A549 (cell line): ENCODE measurements at regions not wholly inside any gene's neighbourhood (a gene's known extent, or its start where the extent isn't known, plus 50 kb on each side); places are given as distances from the start of the nearest gene placed in this dataset.

Source experiments
- ATAC-seq, 2 experiments: fragments of 200-7000 bp in 1 of 2; fragments of >200 bp in 1 of 2; cut with Nextera tagmentation in 1 of 2; cut with Tn5 transposase in 1 of 2; 3 replicates each; pipeline versions ENCODE4 v1.8.0 to v1.9.1; 2018 to 2020; ENCODE audit warnings: mild to moderate bottlenecking in 1 of 2, moderate library complexity in 1 of 2
- CTCF ChIA-PET: fragments of 300-600 bp; sonication (Branson Sonifier 250); formaldehyde crosslinking; extraction: SDS; loops from one replicate; lab custom pipeline; 2021; ENCODE audit warnings: antibody characterized with exemption, inconsistent platforms; lab: Yijun Ruan, JAX
- POLR2A ChIA-PET: fragments of 350-600 bp; formaldehyde crosslinking; extraction: SDS; loops from one replicate; lab custom pipeline; 2021; ENCODE audit warnings: antibody characterized with exemption, inconsistent platforms; lab: Yijun Ruan, JAX
- DNase-seq, 2 experiments: peaks; one replicate each; pipeline versions ENCODE4 v3.0.0 to v3.0.0-alpha.2; 2011 to 2016; ENCODE audit warnings: low read depth in 1 of 2, low spot score in 1 of 2
- FAIRE-seq: peaks from 2 replicates; lab custom pipeline; 2011; peaks lifted over from hg19 to GRCh38; lab: Jason Lieb, UNC
- H3K27ac ChIP-seq, 2 experiments: fragments of >200 bp; sonication (Bioruptor Twin); formaldehyde crosslinking; 3 replicates each; pipeline ENCODE4 v1.5.1; 2016 to 2017
- H3K4me1 ChIP-seq: fragments of >200 bp; sonication (Bioruptor Twin); formaldehyde crosslinking; 3 replicates; pipeline ENCODE4 v1.6.1; 2016
- H3K4me2 ChIP-seq: fragments of >200 bp; sonication (Bioruptor Twin); formaldehyde crosslinking; 3 replicates; pipeline ENCODE4 v1.6.1; 2016
- H3K4me3 ChIP-seq: fragments of >200 bp; sonication (Bioruptor Twin); formaldehyde crosslinking; 3 replicates; pipeline ENCODE4 v1.5.1; 2016
- H3K9me3 ChIP-seq: fragments of >200 bp; sonication (Bioruptor Twin); formaldehyde crosslinking; 3 replicates; pipeline ENCODE4 v1.6.1; 2016
- BHLHE40 ChIP-seq: IDR thresholded peaks from 2 replicates; pipeline ENCODE4 v1.6.1; 2012; ENCODE audit warnings: low read depth, low read length, inconsistent platforms
- CBX2 ChIP-seq: fragments of 200-600 bp; sonication (generic); IDR thresholded peaks from 2 replicates; pipeline ENCODE4 v1.6.1; 2016; ENCODE audit warnings: low read depth, mild to moderate bottlenecking, borderline replicate concordance
- CBX8 ChIP-seq: fragments of 200-600 bp; sonication (generic); IDR thresholded peaks from 2 replicates; pipeline ENCODE4 v1.6.1; 2016
- CHD2 ChIP-seq: fragments of 150-350 bp; IDR thresholded peaks from 2 replicates; pipeline ENCODE4 v1.6.1; 2014; ENCODE audit warnings: low read length; ENCODE audit not compliant: partially characterized antibody
- EHF ChIP-seq: fragments of 250-450 bp; sonication (Bioruptor Pico); IDR thresholded peaks from 2 replicates; pipeline ENCODE4 v1.5.0; 2020; ENCODE audit warnings: mild to moderate bottlenecking
- ESRRA ChIP-seq: fragments of 150-350 bp; IDR thresholded peaks from 2 replicates; pipeline ENCODE4 v1.6.1; 2014; ENCODE audit warnings: mild to moderate bottlenecking, low read length, borderline replicate concordance
- FOSB ChIP-seq: fragments of 250-450 bp; sonication (Bioruptor Pico); IDR thresholded peaks from 2 replicates; pipeline ENCODE4 v1.5.0; 2020; ENCODE audit warnings: mild to moderate bottlenecking, moderate library complexity
- FOSL2 ChIP-seq, 2 experiments: fragments of 450-650 bp in 1 of 2; fragments of >200 bp in 1 of 2; sonication (Bioruptor Twin) in 1 of 2; formaldehyde crosslinking; IDR thresholded peaks; 2 replicates each; pipeline versions ENCODE4 v1.5.0 to v1.6.1; 2016 to 2020; ENCODE audit warnings: mild to moderate bottlenecking in 1 of 2, moderate library complexity in 1 of 2
- HES2 ChIP-seq: fragments of >200 bp; sonication (Bioruptor Twin); formaldehyde crosslinking; IDR thresholded peaks from 2 replicates; pipeline ENCODE4 v1.6.1; 2016
- HOXA7 ChIP-seq: fragments of 250-450 bp; sonication (Bioruptor Pico); IDR thresholded peaks from 2 replicates; pipeline ENCODE4 v1.5.0; 2020; ENCODE audit warnings: mild to moderate bottlenecking, moderate library complexity
- HOXB13 ChIP-seq: fragments of 250-450 bp; sonication (Bioruptor Pico); IDR thresholded peaks from 2 replicates; pipeline ENCODE4 v1.5.0; 2020; ENCODE audit warnings: low read depth, mild to moderate bottlenecking, moderate library complexity
- HOXB5 ChIP-seq: fragments of 250-450 bp; sonication (Bioruptor Pico); IDR thresholded peaks from 2 replicates; pipeline ENCODE4 v1.5.0; 2020; ENCODE audit warnings: mild to moderate bottlenecking, moderate library complexity
- JUN ChIP-seq, 2 experiments: fragments of >200 bp; sonication (Bioruptor Twin); formaldehyde crosslinking; IDR thresholded peaks; 2 replicates in 1 of 2; 3 replicates in 1 of 2; pipeline ENCODE4 v1.6.1; 2016 to 2017
- JUNB ChIP-seq: fragments of >200 bp; sonication (Bioruptor Twin); formaldehyde crosslinking; IDR thresholded peaks from 2 replicates; pipeline ENCODE4 v1.6.1; 2016
- KDM5A ChIP-seq: fragments of 200-600 bp; sonication (generic); IDR thresholded peaks from 2 replicates; pipeline ENCODE4 v1.6.1; 2016; ENCODE audit warnings: antibody characterized with exemption, mild to moderate bottlenecking
- MAFK ChIP-seq: fragments of 450-650 bp; IDR thresholded peaks from 2 replicates; pipeline ENCODE4 v1.6.1; 2014; ENCODE audit not compliant: partially characterized antibody
- NPAS2 ChIP-seq: fragments of 250-450 bp; sonication (Bioruptor Pico); IDR thresholded peaks from 2 replicates; pipeline ENCODE4 v1.8.0; 2022; ENCODE audit warnings: mild to moderate bottlenecking, moderate library complexity, borderline replicate concordance
- NR3C1 ChIP-seq: fragments of >200 bp; sonication (Bioruptor Twin); formaldehyde crosslinking; IDR thresholded peaks from 3 replicates; pipeline ENCODE4 v1.6.1; 2017
- PHF8 ChIP-seq: fragments of 200-600 bp; sonication (generic); IDR thresholded peaks from 2 replicates; pipeline ENCODE4 v1.6.1; 2016; ENCODE audit warnings: low read depth, mild to moderate bottlenecking, antibody characterized with exemption, moderate library complexity, borderline replicate concordance
- RAD21 ChIP-seq, 2 experiments: fragments of >200 bp in 1 of 2; sonication (Bioruptor Twin) in 1 of 2; formaldehyde crosslinking in 1 of 2; IDR thresholded peaks in 1 of 2; conservative IDR thresholded peaks in 1 of 2; 2 replicates in 1 of 2; 3 replicates in 1 of 2; pipeline ENCODE4 v1.6.1; 2012 to 2018; ENCODE audit warnings: inconsistent platforms in 1 of 2
- RCOR1 ChIP-seq: fragments of 150-350 bp; IDR thresholded peaks from 2 replicates; pipeline ENCODE4 v1.6.1; 2014; ENCODE audit warnings: antibody characterized with exemption, low read length, low read depth
- RFX5 ChIP-seq: fragments of 450-650 bp; IDR thresholded peaks from 2 replicates; pipeline ENCODE4 v1.7.1; 2014; ENCODE audit warnings: antibody characterized with exemption, mild to moderate bottlenecking, moderate library complexity
- TFCP2L1 ChIP-seq: fragments of 250-450 bp; sonication (Bioruptor Pico); IDR thresholded peaks from 2 replicates; pipeline ENCODE4 v1.5.0; 2021; ENCODE audit warnings: mild to moderate bottlenecking
- WGBS: methylation state at CpG from one replicate; pipeline ENCODE4 v1.1.6; 2017; ENCODE audit errors: missing lambda C conversion rate; 5-methylcytosine and 5-hydroxymethylcytosine counted together
- TF ChIP-seq, protein P1 (sequence below): fragments of >200 bp; sonication (Bioruptor Twin); formaldehyde crosslinking; IDR thresholded peaks from 3 replicates; pipeline ENCODE4 v1.5.1; 2016
- TF ChIP-seq, protein P2 (sequence below): fragments of 150-350 bp; IDR thresholded peaks from 2 replicates; pipeline ENCODE4 v1.6.1; 2014; ENCODE audit warnings: low read depth, mild to moderate bottlenecking, low read length
- TF ChIP-seq, protein P3 (sequence below): IDR thresholded peaks from 2 replicates; pipeline ENCODE4 v1.6.1; 2012

GRCh38 chr1:82165304-82165703 lies 364.6 kb downstream of the ADGRL2 start:
- DNase-seq = no peak
- ChIA-PET POLR2A (no interaction called here), CTCF (no interaction called here)
- H3K4me3 ChIP-seq = no peak overlapping the region
- peaks cover 6% of the 10 kb centered on the region; the same call in 1 of the 3 replicates for H3K4me1 ChIP-seq
- TF ChIP-seq RCOR1 (no peak), NR3C1 (no peak), CHD2 (no peak), HES2 (no peak), EHF (CRISPR knock-in tag) (no peak), CBX8 (no peak), HOXB13 (no peak), ESRRA (no peak), RAD21 (conservative IDR thresholded peaks at IDR 0.05 in 1 of 2, IDR thresholded peaks at IDR 0.05 in 1 of 2) (no peak), HOXB5 (CRISPR knock-in tag) (no peak), CBX2 (no peak), TFCP2L1 (no peak), FOSL2 (IDR thresholded peaks at IDR 0.05) (no peak), FOSL2 (CRISPR knock-in tag; IDR thresholded peaks at IDR 0.05) (no peak), RFX5 (no peak)
- TF ChIP-seq, protein P1, sequence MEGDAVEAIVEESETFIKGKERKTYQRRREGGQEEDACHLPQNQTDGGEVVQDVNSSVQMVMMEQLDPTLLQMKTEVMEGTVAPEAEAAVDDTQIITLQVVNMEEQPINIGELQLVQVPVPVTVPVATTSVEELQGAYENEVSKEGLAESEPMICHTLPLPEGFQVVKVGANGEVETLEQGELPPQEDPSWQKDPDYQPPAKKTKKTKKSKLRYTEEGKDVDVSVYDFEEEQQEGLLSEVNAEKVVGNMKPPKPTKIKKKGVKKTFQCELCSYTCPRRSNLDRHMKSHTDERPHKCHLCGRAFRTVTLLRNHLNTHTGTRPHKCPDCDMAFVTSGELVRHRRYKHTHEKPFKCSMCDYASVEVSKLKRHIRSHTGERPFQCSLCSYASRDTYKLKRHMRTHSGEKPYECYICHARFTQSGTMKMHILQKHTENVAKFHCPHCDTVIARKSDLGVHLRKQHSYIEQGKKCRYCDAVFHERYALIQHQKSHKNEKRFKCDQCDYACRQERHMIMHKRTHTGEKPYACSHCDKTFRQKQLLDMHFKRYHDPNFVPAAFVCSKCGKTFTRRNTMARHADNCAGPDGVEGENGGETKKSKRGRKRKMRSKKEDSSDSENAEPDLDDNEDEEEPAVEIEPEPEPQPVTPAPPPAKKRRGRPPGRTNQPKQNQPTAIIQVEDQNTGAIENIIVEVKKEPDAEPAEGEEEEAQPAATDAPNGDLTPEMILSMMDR = no peak
- TF ChIP-seq, protein P2, sequence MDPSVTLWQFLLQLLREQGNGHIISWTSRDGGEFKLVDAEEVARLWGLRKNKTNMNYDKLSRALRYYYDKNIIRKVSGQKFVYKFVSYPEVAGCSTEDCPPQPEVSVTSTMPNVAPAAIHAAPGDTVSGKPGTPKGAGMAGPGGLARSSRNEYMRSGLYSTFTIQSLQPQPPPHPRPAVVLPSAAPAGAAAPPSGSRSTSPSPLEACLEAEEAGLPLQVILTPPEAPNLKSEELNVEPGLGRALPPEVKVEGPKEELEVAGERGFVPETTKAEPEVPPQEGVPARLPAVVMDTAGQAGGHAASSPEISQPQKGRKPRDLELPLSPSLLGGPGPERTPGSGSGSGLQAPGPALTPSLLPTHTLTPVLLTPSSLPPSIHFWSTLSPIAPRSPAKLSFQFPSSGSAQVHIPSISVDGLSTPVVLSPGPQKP = no peak
- TF ChIP-seq, protein P3, sequence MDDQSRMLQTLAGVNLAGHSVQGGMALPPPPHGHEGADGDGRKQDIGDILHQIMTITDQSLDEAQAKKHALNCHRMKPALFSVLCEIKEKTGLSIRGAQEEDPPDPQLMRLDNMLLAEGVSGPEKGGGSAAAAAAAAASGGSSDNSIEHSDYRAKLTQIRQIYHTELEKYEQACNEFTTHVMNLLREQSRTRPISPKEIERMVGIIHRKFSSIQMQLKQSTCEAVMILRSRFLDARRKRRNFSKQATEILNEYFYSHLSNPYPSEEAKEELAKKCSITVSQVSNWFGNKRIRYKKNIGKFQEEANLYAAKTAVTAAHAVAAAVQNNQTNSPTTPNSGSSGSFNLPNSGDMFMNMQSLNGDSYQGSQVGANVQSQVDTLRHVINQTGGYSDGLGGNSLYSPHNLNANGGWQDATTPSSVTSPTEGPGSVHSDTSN = no peak
- H3K4me2 ChIP-seq = no peak overlapping the region
- ATAC-seq = no peak
- H3K27ac ChIP-seq = no peak overlapping the region
- no peak for FAIRE-seq
- WGBS = 50% methylated on average over 3 of the region's 3 CpGs
- H3K9me3 ChIP-seq = no peaks in the 10 kb centered on the region

DNA sequence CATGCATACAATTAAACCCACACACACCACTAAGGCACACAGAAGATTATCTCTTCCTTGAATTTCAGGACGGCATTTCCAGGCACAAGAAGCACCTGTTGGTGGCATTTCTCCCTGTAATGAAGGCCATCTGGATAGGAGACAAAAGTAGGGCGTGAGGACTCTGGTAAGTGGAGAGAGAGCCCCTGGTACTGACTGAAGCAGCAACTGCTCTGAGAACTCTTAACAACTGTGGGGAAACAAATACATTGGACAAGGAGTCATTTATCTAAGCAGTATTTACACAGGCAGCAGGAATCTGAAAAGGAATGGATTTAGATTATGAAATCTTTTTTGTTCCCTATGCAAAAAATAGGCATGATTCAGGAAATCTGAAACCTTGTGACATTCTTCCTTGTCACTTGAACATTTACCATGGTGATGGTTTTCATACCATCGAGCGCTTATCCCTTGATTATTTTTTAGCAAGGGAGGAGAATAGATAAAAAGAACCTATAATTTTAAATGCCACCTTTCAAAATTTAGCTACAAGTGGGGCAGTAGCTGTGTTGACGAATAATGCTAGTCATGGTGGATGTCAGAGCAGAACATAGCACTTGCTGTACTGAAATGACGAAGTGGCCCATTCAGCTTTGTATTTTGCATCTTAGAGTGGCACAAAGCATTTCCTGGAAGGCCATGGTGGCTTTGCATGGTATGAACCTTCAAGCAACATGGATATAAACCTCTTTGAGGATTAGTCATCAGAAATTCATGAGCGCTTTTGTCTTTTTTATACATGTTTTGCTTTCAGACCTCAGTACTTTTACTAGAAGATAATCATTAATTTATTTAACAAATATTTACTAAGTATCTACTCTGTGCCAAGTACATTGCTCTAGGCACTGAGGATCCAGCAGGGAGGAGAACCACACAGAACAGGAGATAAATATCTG lies 362.0 kb downstream of the ADGRL2 start:
- WGBS = 32% methylated on average over 7 of the region's 7 CpGs
- no peak overlapping the region for H3K27ac ChIP-seq
- ATAC-seq (no peak), DNase-seq (peak in 1 of 2 experiments; percentile 9), FAIRE-seq (no peak)
- H3K4me1 ChIP-seq = peaks cover 6% of the 10 kb centered on the region; the same call in 1 of the 3 replicates
- no peak for TF ChIP-seq MAFK
- no peak for TF ChIP-seq JUN (IDR thresholded peaks at IDR 0.05)
- no peak for TF ChIP-seq KDM5A
- no peak for TF ChIP-seq FOSB (CRISPR knock-in tag)
- TF ChIP-seq, protein P2 = no peak
- no peak for TF ChIP-seq HOXA7 (CRISPR knock-in tag)
- TF ChIP-seq BHLHE40 = no peak
- no peak for TF ChIP-seq JUNB
- no peak for TF ChIP-seq HOXB13
- TF ChIP-seq CBX8 = no peak
- TF ChIP-seq CBX2 = no peak
- no peak for TF ChIP-seq PHF8
- no peak for TF ChIP-seq EHF (CRISPR knock-in tag)
- TF ChIP-seq NPAS2 = no peak
- H3K4me3 ChIP-seq = no peak overlapping the region
- peak overlapping the region; percentile 41 for H3K4me2 ChIP-seq
- ChIA-PET POLR2A (no interaction called here), CTCF (no interaction called here)
- H3K9me3 ChIP-seq = no peaks in the 10 kb centered on the region
